H1 (cell line): ENCODE measurements at regions not wholly inside any gene's neighbourhood (a gene's known extent, or its start where the extent isn't known, plus 50 kb on each side); places are given as distances from the start of the nearest gene placed in this dataset.

Source experiments
- CBX8 ChIP-seq: fragments of 300-800, 300-1000 bp; sonication (generic); IDR thresholded peaks from 2 replicates; pipeline ENCODE4 v1.7.1; 2016; ENCODE audit warnings: low read depth, low read length, borderline replicate concordance
- EP300 ChIP-seq, 2 experiments: IDR thresholded peaks; 1 replicate in 1 of 2; 2 replicates in 1 of 2; pipeline ENCODE4 v1.6.1; 2011 to 2012; ENCODE audit warnings: low read depth in 2 of 2, low read length in 2 of 2, mild to moderate bottlenecking in 2 of 2, borderline replicate concordance in 1 of 2, inconsistent platforms in 1 of 2, moderate library complexity in 1 of 2
- KDM1A ChIP-seq: fragments of 200-600, 300-600 bp; sonication (generic); IDR thresholded peaks from 2 replicates; pipeline ENCODE4 v1.7.1; 2016; ENCODE audit warnings: mild to moderate bottlenecking, low read length, borderline replicate concordance
- MAX ChIP-seq: IDR thresholded peaks from 2 replicates; pipeline ENCODE4 v1.6.1; 2012; ENCODE audit warnings: inconsistent platforms
- POLR2A ChIP-seq, 2 experiments: IDR thresholded peaks; 1 replicate in 1 of 2; 2 replicates in 1 of 2; pipeline ENCODE4 v1.6.1; 2011; ENCODE audit warnings: low read depth in 2 of 2, low read length in 2 of 2, mild to moderate bottlenecking in 2 of 2; ENCODE audit errors: control extremely low read depth in 1 of 2
- POLR2AphosphoS5 ChIP-seq: IDR thresholded peaks from 2 replicates; pipeline ENCODE4 v1.6.1; 2011; ENCODE audit warnings: low read depth, low read length
- YY1 ChIP-seq: IDR thresholded peaks from 2 replicates; pipeline ENCODE4 v1.6.1; 2011; ENCODE audit warnings: low read depth, mild to moderate bottlenecking, low read length

- no peak for TF ChIP-seq KDM1A
- TF ChIP-seq CBX8, result no peak
- no peak for TF ChIP-seq MAX
- no peak for TF ChIP-seq POLR2AphosphoS5
- no peak for TF ChIP-seq POLR2A (IDR thresholded peaks at IDR 0.05; ENCODE audit: control extremely low read depth in 1 of 2, low read depth in 2 of 2, low read length in 2 of 2)
- no peak for TF ChIP-seq EP300 (IDR thresholded peaks at IDR 0.05; ENCODE audit: borderline replicate concordance in 1 of 2, low read depth in 2 of 2, low read length in 2 of 2)
- no peak for TF ChIP-seq YY1
Measured at GRCh38 chr6:26260110-26260637, 104.8 kb upstream of the BTN3A2 start.
